Natural killer cell (primary cell): ENCODE measurements at regions not wholly inside any gene's neighbourhood (a gene's known extent, or its start where the extent isn't known, plus 50 kb on each side); places are given as distances from the start of the nearest gene placed in this dataset.

ENCODE experiments used
- ATAC-seq, 3 donors: fragments of 150-1000 bp in 2 of 3; fragments of 200-7000 bp in 1 of 3; cut with Tn5 transposase; 1 replicate in 1 of 3; 2 replicates in 2 of 3; pipeline ENCODE4 v1.10.0; 2021; ENCODE audit warnings: mild to moderate bottlenecking in 2 of 3, moderate library complexity in 2 of 3
- DNase-seq, 2 donors: peaks; one replicate each; pipeline versions ENCODE4 v3.0.0 to v3.0.0-alpha.2; 2013 to 2021; ENCODE audit warnings: mixed read lengths in 1 of 2
- H3K27ac ChIP-seq: one replicate; pipeline ENCODE4 v1.5.1; 2013; ENCODE audit warnings: mild to moderate bottlenecking, low read length
- H3K27me3 ChIP-seq: one replicate; pipeline ENCODE4 v1.6.1; 2013; ENCODE audit warnings: low read length; ENCODE audit not compliant: control insufficient read depth, insufficient read depth
- H3K36me3 ChIP-seq: one replicate; pipeline ENCODE4 v1.6.1; 2013; ENCODE audit warnings: low read length; ENCODE audit not compliant: control insufficient read depth, insufficient read depth
- H3K4me1 ChIP-seq: one replicate; pipeline ENCODE4 v1.6.1; 2013; ENCODE audit warnings: low read length; ENCODE audit not compliant: control insufficient read depth, insufficient read depth
- H3K4me3 ChIP-seq: one replicate; pipeline ENCODE4 v1.5.1; 2013; ENCODE audit warnings: low read length
- H3K9me3 ChIP-seq: one replicate; pipeline ENCODE4 v1.6.1; 2013; ENCODE audit warnings: low read length; ENCODE audit not compliant: control insufficient read depth, insufficient read depth
- H3K27ac Mint-ChIP-seq, 2 donors: one replicate each; pipeline ENCODE4 v1.8.0; 2022; ENCODE audit warnings: mild to moderate bottlenecking in 2 of 2, mixed read lengths in 2 of 2, moderate library complexity in 1 of 2
- H3K27me3 Mint-ChIP-seq, 2 donors: one replicate each; pipeline ENCODE4 v1.8.0; 2022; ENCODE audit warnings: low read depth in 2 of 2, mixed read lengths in 2 of 2
- H3K36me3 Mint-ChIP-seq: one replicate; pipeline ENCODE4 v1.8.0; 2022; ENCODE audit warnings: mixed read lengths
- H3K4me1 Mint-ChIP-seq, 2 donors: one replicate each; pipeline ENCODE4 v1.8.0; 2022; ENCODE audit warnings: mixed read lengths in 2 of 2
- H3K4me3 Mint-ChIP-seq: one replicate; pipeline ENCODE4 v1.8.0; 2022; ENCODE audit warnings: mild to moderate bottlenecking, moderate library complexity, mixed read lengths
- H3K9me3 Mint-ChIP-seq, 2 donors: one replicate each; pipeline ENCODE4 v1.8.0; 2022; ENCODE audit warnings: mixed read lengths in 2 of 2
- WGBS: methylation state at CpG from one replicate; pipeline ENCODE4 v1.1.7; 2013; ENCODE audit warnings: missing lambda C conversion rate; ENCODE audit not compliant: insufficient coverage; 5-methylcytosine and 5-hydroxymethylcytosine counted together
- intact Hi-C: fragments of 100-400 bp; cut with micrococcal nuclease; formaldehyde crosslinking; loops from one replicate; pipeline ENCODE4 v1.14.2; 2022
- TF ChIP-seq, protein P1 (sequence below): fragments of 200-600 bp; IDR thresholded peaks from one replicate; pipeline ENCODE4 v1.8.0; 2022; ENCODE audit warnings: antibody characterized with exemption

DNA sequence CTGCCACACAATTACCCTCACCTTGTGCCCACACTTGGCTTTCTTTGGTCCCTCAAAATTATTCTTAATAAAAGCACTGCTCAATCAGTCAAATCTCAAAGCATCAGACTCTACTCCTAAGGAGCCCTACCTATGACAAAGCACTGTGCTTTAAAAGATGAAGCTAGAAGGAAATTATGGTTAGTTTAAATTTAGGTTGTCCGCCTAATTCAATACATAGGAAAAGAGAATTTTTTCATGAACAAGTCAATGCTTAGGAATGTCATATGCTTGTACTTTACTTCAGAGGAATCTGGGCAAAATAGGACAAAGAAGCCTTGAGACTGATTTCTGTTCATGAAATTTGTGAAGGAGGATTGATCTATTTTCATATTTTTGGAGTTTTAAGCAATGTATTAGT is 726.4 kb upstream of the CDH2 start:
- intact Hi-C loops: no loop called here
- TF ChIP-seq, protein P1, sequence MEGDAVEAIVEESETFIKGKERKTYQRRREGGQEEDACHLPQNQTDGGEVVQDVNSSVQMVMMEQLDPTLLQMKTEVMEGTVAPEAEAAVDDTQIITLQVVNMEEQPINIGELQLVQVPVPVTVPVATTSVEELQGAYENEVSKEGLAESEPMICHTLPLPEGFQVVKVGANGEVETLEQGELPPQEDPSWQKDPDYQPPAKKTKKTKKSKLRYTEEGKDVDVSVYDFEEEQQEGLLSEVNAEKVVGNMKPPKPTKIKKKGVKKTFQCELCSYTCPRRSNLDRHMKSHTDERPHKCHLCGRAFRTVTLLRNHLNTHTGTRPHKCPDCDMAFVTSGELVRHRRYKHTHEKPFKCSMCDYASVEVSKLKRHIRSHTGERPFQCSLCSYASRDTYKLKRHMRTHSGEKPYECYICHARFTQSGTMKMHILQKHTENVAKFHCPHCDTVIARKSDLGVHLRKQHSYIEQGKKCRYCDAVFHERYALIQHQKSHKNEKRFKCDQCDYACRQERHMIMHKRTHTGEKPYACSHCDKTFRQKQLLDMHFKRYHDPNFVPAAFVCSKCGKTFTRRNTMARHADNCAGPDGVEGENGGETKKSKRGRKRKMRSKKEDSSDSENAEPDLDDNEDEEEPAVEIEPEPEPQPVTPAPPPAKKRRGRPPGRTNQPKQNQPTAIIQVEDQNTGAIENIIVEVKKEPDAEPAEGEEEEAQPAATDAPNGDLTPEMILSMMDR: no peak
- H3K27me3 ChIP-seq: no peaks in the 10 kb centered on the region
- WGBS: no CpG with 5 or more reads among the region's 1 CpG
- H3K36me3 ChIP-seq: no peaks in the 10 kb centered on the region
- no peak overlapping the region for H3K4me3 Mint-ChIP-seq
- no peaks in the 10 kb centered on the region for H3K4me1 ChIP-seq
- H3K27me3 Mint-ChIP-seq: peaks cover 0 to 4% of the 10 kb centered on the region in 2 donors
- H3K4me3 ChIP-seq: no peak overlapping the region
- H3K9me3 Mint-ChIP-seq: peaks cover 0 to 5% of the 10 kb centered on the region in 2 donors
- ATAC-seq: no peak
- H3K9me3 ChIP-seq: no peaks in the 10 kb centered on the region
- H3K27ac Mint-ChIP-seq: no peak overlapping the region
- no peaks in the 10 kb centered on the region for H3K36me3 Mint-ChIP-seq
- no peak overlapping the region for H3K27ac ChIP-seq
- no peak for DNase-seq
- H3K4me1 Mint-ChIP-seq: peaks cover 3 to 11% of the 10 kb centered on the region in 2 donors

DNA sequence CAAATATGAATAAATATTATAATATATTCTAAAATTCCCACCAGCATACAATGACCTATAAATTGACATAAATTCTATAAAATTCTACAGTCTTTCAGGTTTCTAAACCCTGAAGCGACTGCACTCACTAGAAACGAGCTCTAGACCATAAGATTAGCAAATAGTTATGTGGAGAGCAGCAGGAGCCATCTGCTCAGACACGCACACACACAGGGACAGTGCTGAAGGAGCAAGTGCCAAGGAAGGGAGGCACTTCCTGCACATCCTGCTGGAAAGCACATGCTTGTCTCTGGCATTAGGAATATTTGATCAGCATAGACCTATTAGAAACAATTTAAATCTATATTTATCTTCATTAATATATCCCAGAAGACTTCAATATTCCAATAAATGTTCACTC is 713.9 kb upstream of the CDH2 start:
- H3K4me3 Mint-ChIP-seq: no peak overlapping the region
- no peaks in the 10 kb centered on the region for H3K27me3 ChIP-seq
- H3K9me3 Mint-ChIP-seq: peaks cover 0 to 4% of the 10 kb centered on the region in 2 donors
- DNase-seq (no peak), ATAC-seq (no peak)
- H3K27me3 Mint-ChIP-seq: no peaks in the 10 kb centered on the region
- WGBS: 84% methylated on average over 3 of the region's 3 CpGs
- H3K4me1 Mint-ChIP-seq: no peaks in the 10 kb centered on the region
- no peak overlapping the region for H3K27ac ChIP-seq
- H3K4me3 ChIP-seq: no peak overlapping the region
- intact Hi-C loops: no loop called here
- H3K9me3 ChIP-seq: no peaks in the 10 kb centered on the region
- H3K4me1 ChIP-seq: no peaks in the 10 kb centered on the region
- TF ChIP-seq, protein P1: no peak
- no peaks in the 10 kb centered on the region for H3K36me3 ChIP-seq
- H3K27ac Mint-ChIP-seq: no peak overlapping the region
- peaks cover 8% of the 10 kb centered on the region for H3K36me3 Mint-ChIP-seq

- TF ChIP-seq, protein P1: no peak
- DNase-seq (no peak), ATAC-seq (no peak)
- Mint-ChIP-seq H3K36me3 (no peaks in the 10 kb centered on the region), H3K4me3 (no peak overlapping the region), H3K4me1 (no peaks in the 10 kb centered on the region), H3K27me3 (no peaks in the 10 kb centered on the region), H3K27ac (no peak overlapping the region), H3K9me3 (no peaks in the 10 kb centered on the region)
- WGBS: no CpG with 5 or more reads among the region's 1 CpG
- no peaks in the 10 kb centered on the region for H3K27me3 ChIP-seq
- H3K27ac ChIP-seq: no peak overlapping the region
- no peaks in the 10 kb centered on the region for H3K9me3 ChIP-seq
- no peaks in the 10 kb centered on the region for H3K4me1 ChIP-seq
- no peaks in the 10 kb centered on the region for H3K36me3 ChIP-seq
- intact Hi-C loops: no loop called here
- H3K4me3 ChIP-seq: no peak overlapping the region
Measured at GRCh38 chr18:28884304-28884703, 707.4 kb upstream of the CDH2 start.

DNA sequence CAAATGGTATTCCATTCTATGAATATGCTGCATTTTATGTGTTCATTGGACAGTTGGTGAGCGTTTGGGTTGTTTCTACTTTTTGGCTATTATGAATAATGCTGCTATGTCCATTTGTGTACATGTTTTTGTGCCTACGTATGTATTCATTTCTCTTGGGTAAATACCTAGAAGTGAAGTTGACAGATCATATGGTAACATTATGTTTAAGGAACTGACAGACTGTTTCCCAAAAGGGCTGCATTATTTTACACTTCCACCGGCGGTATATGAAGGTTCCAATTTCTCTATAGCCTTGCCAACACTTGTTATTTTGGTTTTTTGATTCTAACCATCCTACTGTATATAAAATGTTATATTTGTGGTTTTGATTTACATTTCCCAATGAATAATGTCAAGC is 703.9 kb upstream of the CDH2 start:
- Mint-ChIP-seq H3K9me3 (no peaks in the 10 kb centered on the region), H3K27ac (no peak overlapping the region), H3K4me3 (no peak overlapping the region), H3K36me3 (no peaks in the 10 kb centered on the region), H3K27me3 (no peaks in the 10 kb centered on the region), H3K4me1 (no peaks in the 10 kb centered on the region)
- WGBS: 93% methylated on average over 2 of the region's 4 CpGs
- no peaks in the 10 kb centered on the region for H3K36me3 ChIP-seq
- ATAC-seq (no peak), DNase-seq (no peak)
- no peak overlapping the region for H3K27ac ChIP-seq
- TF ChIP-seq, protein P1: no peak
- no peaks in the 10 kb centered on the region for H3K9me3 ChIP-seq
- intact Hi-C loops: no loop called here
- H3K27me3 ChIP-seq: no peaks in the 10 kb centered on the region
- H3K4me1 ChIP-seq: no peaks in the 10 kb centered on the region
- no peak overlapping the region for H3K4me3 ChIP-seq
